Body of pancreas (tissue), 4 donors: ENCODE measurements at regions not wholly inside any gene's neighbourhood (a gene's known extent, or its start where the extent isn't known, plus 50 kb on each side); places are given as distances from the start of the nearest gene placed in this dataset.

Source experiments
- CTCF ChIP-seq, 7 experiments: fragments of 450-650 bp in 4 of 7; fragments of 200-600 bp in 3 of 7; sonication (generic) in 3 of 7; IDR thresholded peaks; one replicate each; pipeline ENCODE4 v1.5.1; 2016 to 2019; ENCODE audit warnings: antibody characterized with exemption in 7 of 7
- POLR2A ChIP-seq, 3 donors: fragments of 450-650 bp; IDR thresholded peaks; one replicate each; pipeline ENCODE4 v1.6.1; 2016; ENCODE audit warnings: antibody characterized with exemption in 3 of 3, mild to moderate bottlenecking in 2 of 3

GRCh38 chr2:183248866-183249567 is 124.8 kb downstream of the NUP35 start:
- peak in 6 of 7 experiments; percentile 37 to 57 (median 52) for TF ChIP-seq CTCF (IDR thresholded peaks at IDR 0.05)
- no peak for TF ChIP-seq POLR2A (IDR thresholded peaks at IDR 0.05)
